Spleen (tissue), 7 donors: ENCODE measurements at regions not wholly inside any gene's neighbourhood (a gene's known extent, or its start where the extent isn't known, plus 50 kb on each side); places are given as distances from the start of the nearest gene placed in this dataset.

ENCODE experiments used
- POLR2A ChIP-seq, 3 donors: fragments of 450-650 bp; IDR thresholded peaks; one replicate each; pipeline ENCODE4 v1.5.1; 2017; ENCODE audit warnings: antibody characterized with exemption in 3 of 3, mild to moderate bottlenecking in 1 of 3
- POLR2AphosphoS5 ChIP-seq, 3 donors: sonication (generic); formaldehyde crosslinking; IDR thresholded peaks; one replicate each; pipeline ENCODE4 v1.5.1; 2017; ENCODE audit warnings: antibody characterized with exemption in 3 of 3
- TF ChIP-seq, protein P1 (sequence below), 11 experiments: fragments of 200-600 bp in 7 of 11; fragments of 450-650 bp in 4 of 11; sonication (generic) in 4 of 11; IDR thresholded peaks in 8 of 11; conservative IDR thresholded peaks in 3 of 11; 1 replicate in 7 of 11; 2 replicates in 4 of 11; pipeline versions ENCODE4 v1.4.0 to v1.8.0; 2016 to 2021; ENCODE audit warnings: antibody characterized with exemption in 11 of 11, inconsistent platforms in 4 of 11, mild to moderate bottlenecking in 1 of 11
- donor health status: DM: no; HTN: no; CAD: no; lungs with moderate emphysema.
- donor health status: DM: no; HTN: no; CAD: no.
- donor health status: DM: no; HTN: no; CAD: no.

DNA sequence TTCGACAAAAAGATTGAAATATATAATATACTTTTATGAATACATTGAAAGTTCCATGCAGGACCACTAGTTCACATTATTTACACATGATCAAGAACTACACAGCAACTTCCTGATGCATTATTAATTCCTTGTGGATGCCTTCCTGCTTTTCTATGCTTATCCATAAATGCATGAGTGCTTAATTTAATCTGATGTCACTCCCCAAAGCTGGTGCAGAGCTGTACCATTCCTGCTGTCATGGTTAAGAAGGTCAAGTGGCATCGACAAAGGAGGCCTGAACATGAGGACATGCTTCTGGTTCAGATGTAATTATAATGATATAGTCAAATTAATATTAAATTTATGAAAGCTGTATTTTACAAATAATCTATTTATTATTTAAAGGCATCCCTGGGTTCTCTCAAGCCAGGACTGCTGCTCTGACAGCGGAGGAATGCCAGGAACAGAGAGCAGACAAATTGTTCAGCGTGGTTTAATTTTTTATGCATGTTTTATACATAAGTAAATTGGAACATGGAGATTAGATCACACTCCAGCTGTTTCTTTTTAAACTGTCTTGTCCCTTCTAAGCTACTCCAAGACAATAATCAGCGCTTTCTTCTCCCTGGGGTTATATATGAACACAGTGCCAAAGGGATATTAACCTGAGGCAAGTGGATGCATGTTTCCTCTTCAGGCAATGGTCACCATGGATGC lies 307.3 kb upstream of the CNTNAP5 start:
- TF ChIP-seq, protein P1, sequence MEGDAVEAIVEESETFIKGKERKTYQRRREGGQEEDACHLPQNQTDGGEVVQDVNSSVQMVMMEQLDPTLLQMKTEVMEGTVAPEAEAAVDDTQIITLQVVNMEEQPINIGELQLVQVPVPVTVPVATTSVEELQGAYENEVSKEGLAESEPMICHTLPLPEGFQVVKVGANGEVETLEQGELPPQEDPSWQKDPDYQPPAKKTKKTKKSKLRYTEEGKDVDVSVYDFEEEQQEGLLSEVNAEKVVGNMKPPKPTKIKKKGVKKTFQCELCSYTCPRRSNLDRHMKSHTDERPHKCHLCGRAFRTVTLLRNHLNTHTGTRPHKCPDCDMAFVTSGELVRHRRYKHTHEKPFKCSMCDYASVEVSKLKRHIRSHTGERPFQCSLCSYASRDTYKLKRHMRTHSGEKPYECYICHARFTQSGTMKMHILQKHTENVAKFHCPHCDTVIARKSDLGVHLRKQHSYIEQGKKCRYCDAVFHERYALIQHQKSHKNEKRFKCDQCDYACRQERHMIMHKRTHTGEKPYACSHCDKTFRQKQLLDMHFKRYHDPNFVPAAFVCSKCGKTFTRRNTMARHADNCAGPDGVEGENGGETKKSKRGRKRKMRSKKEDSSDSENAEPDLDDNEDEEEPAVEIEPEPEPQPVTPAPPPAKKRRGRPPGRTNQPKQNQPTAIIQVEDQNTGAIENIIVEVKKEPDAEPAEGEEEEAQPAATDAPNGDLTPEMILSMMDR (IDR thresholded peaks at IDR 0.05 in 8 of 11, conservative IDR thresholded peaks at IDR 0.05 in 3 of 11) = no peak
- TF ChIP-seq POLR2A (IDR thresholded peaks at IDR 0.05) = no peak
- no peak for TF ChIP-seq POLR2AphosphoS5 (IDR thresholded peaks at IDR 0.05)
